H1 (cell line): ENCODE measurements at regions not wholly inside any gene's neighbourhood (a gene's known extent, or its start where the extent isn't known, plus 50 kb on each side); places are given as distances from the start of the nearest gene placed in this dataset.

ENCODE experiments used
- CTCF ChIA-PET: fragments of 300-600 bp; sonication (Branson Sonifier 250); formaldehyde crosslinking; loops from one replicate; lab custom pipeline; 2021; ENCODE audit not compliant: partially characterized antibody; lab: Charles Lee
- POLR2A ChIA-PET: fragments of 300-600 bp; sonication (Branson Sonifier 250); formaldehyde crosslinking; loops from one replicate; lab custom pipeline; 2021; ENCODE audit warnings: inconsistent platforms; ENCODE audit not compliant: partially characterized antibody; lab: Charles Lee
- DNase-seq, 2 experiments: peaks; one replicate each; pipeline versions ENCODE4 v3.0.0 to v3.0.0-alpha.2; 2010 to 2022; ENCODE audit warnings: low spot score in 2 of 2, low read depth in 1 of 2, mixed read lengths in 1 of 2
- FAIRE-seq: peaks from 2 replicates; lab custom pipeline; 2011; peaks lifted over from hg19 to GRCh38; lab: Jason Lieb, UNC
- H2AFZ ChIP-seq: 2 replicates; pipeline ENCODE4 v1.8.1; 2012; ENCODE audit warnings: low read length, inconsistent platforms
- H2AK5ac ChIP-seq: 2 replicates; pipeline ENCODE4 v1.6.1; 2013; ENCODE audit warnings: low read depth, low read length
- H2BK120ac ChIP-seq: replicated peaks from 2 replicates; pipeline ENCODE3; 2013; ENCODE audit warnings: low read depth, low read length, inconsistent platforms
- H2BK12ac ChIP-seq: 2 replicates; pipeline ENCODE4 v1.6.1; 2013; ENCODE audit warnings: low read depth, low read length
- H2BK15ac ChIP-seq: 2 replicates; pipeline ENCODE4 v1.6.1; 2013; ENCODE audit warnings: low read length
- H2BK20ac ChIP-seq: 2 replicates; pipeline ENCODE4 v1.6.1; 2013; ENCODE audit warnings: low read length
- H2BK5ac ChIP-seq: 2 replicates; pipeline ENCODE4 v1.6.1; 2013; ENCODE audit warnings: low read depth, low read length
- H3K14ac ChIP-seq: 2 replicates; pipeline ENCODE4 v1.6.1; 2013; ENCODE audit warnings: inconsistent platforms; ENCODE audit not compliant: insufficient read length
- H3K18ac ChIP-seq: 2 replicates; pipeline ENCODE4 v1.6.1; 2013; ENCODE audit warnings: low read length; ENCODE audit errors: extremely low read depth
- H3K23ac ChIP-seq: 2 replicates; pipeline ENCODE4 v1.6.1; 2013; ENCODE audit warnings: inconsistent platforms; ENCODE audit not compliant: insufficient read length
- H3K23me2 ChIP-seq: 2 replicates; pipeline ENCODE4 v1.6.1; 2013; ENCODE audit warnings: low read depth, low read length
- H3K27ac ChIP-seq: 2 replicates; pipeline ENCODE4 v1.6.1; 2011; ENCODE audit warnings: low read depth, low read length, inconsistent platforms
- H3K27me3 ChIP-seq, 4 experiments: replicated peaks in 1 of 4; 1 replicate in 1 of 4; 2 replicates in 3 of 4; pipeline versions ENCODE4 v1.6.1 to v1.8.1; 2011 to 2013; ENCODE audit warnings: low read length in 3 of 4, mild to moderate bottlenecking in 3 of 4, inconsistent platforms in 2 of 4, mixed read lengths in 2 of 4, moderate library complexity in 1 of 4; ENCODE audit not compliant: control insufficient read depth in 3 of 4, insufficient read depth in 3 of 4; ENCODE audit errors: extremely low read depth in 1 of 4
- H3K36me3 ChIP-seq, 4 experiments: 2 replicates each; pipeline versions ENCODE4 v1.6.1 to v1.8.1; 2011 to 2013; ENCODE audit warnings: mild to moderate bottlenecking in 4 of 4, low read length in 3 of 4, moderate library complexity in 2 of 4, control low read depth in 1 of 4, inconsistent platforms in 1 of 4; ENCODE audit not compliant: insufficient read depth in 4 of 4, control insufficient read depth in 2 of 4
- H3K4ac ChIP-seq: replicated peaks from 2 replicates; pipeline ENCODE3; 2013; ENCODE audit warnings: low read length, low read depth, mixed read lengths, inconsistent platforms; ENCODE audit not compliant: insufficient read length
- H3K4me1 ChIP-seq, 4 experiments: replicated peaks in 1 of 4; 1 replicate in 1 of 4; 2 replicates in 3 of 4; pipeline versions ENCODE4 v1.6.1 to v1.8.1; 2011 to 2013; ENCODE audit warnings: low read length in 3 of 4, inconsistent platforms in 2 of 4, mixed read lengths in 1 of 4; ENCODE audit not compliant: insufficient read depth in 4 of 4, control insufficient read depth in 3 of 4
- H3K4me2 ChIP-seq, 2 experiments: 2 replicates each; pipeline versions ENCODE4 v1.6.1 to v1.8.1; 2011 to 2013; ENCODE audit warnings: low read depth in 2 of 2, low read length in 2 of 2, control low read depth in 1 of 2, inconsistent platforms in 1 of 2, mild to moderate bottlenecking in 1 of 2; ENCODE audit not compliant: insufficient read depth in 1 of 2
- H3K4me3 ChIP-seq, 4 experiments: fragments of 200-600, 300-600 bp in 1 of 4; sonication (generic), shearing (Covaris generic), sonication (Bioruptor Twin) in 1 of 4; 2 replicates each; pipeline versions ENCODE4 v1.5.1 to v1.8.1; 2011 to 2016; ENCODE audit warnings: low read length in 4 of 4, low read depth in 3 of 4, control low read depth in 2 of 4, inconsistent platforms in 2 of 4, mild to moderate bottlenecking in 2 of 4, mixed read lengths in 1 of 4, moderate library complexity in 1 of 4; ENCODE audit not compliant: insufficient read depth in 2 of 4; ENCODE audit errors: extremely low read depth in 1 of 4
- H3K56ac ChIP-seq: replicated peaks from 2 replicates; pipeline ENCODE3; 2013; ENCODE audit warnings: low read depth, mild to moderate bottlenecking, mixed read lengths, low read length, inconsistent platforms; ENCODE audit not compliant: insufficient read length
- H3K79me1 ChIP-seq: 2 replicates; pipeline ENCODE4 v1.6.1; 2013; ENCODE audit warnings: low read depth, low read length, control low read depth
- H3K79me2 ChIP-seq, 2 experiments: 2 replicates each; pipeline versions ENCODE4 v1.6.1 to v1.8.1; 2012 to 2013; ENCODE audit warnings: low read length in 2 of 2, mild to moderate bottlenecking in 2 of 2, inconsistent platforms in 1 of 2; ENCODE audit not compliant: insufficient read depth in 2 of 2, control insufficient read depth in 1 of 2
- H3K9ac ChIP-seq, 4 experiments: replicated peaks in 1 of 4; 1 replicate in 1 of 4; 2 replicates in 3 of 4; pipeline versions ENCODE4 v1.6.1 to v1.8.1; 2011 to 2013; ENCODE audit warnings: low read depth in 3 of 4, low read length in 3 of 4, control low read depth in 2 of 4, mild to moderate bottlenecking in 2 of 4, moderate library complexity in 2 of 4, inconsistent platforms in 1 of 4; ENCODE audit errors: extremely low read depth in 1 of 4
- H3K9me3 ChIP-seq, 2 experiments: 2 replicates each; pipeline versions ENCODE4 v1.6.1 to v1.8.1; 2012 to 2013; ENCODE audit warnings: mild to moderate bottlenecking in 2 of 2, moderate library complexity in 2 of 2, control low read depth in 1 of 2, inconsistent platforms in 1 of 2, low read depth in 1 of 2, low read length in 1 of 2, mixed read lengths in 1 of 2; ENCODE audit not compliant: insufficient read depth in 2 of 2
- H4K20me1 ChIP-seq, 2 experiments: replicated peaks in 1 of 2; 2 replicates each; pipeline versions ENCODE3 to v1.8.1; 2011 to 2013; ENCODE audit warnings: inconsistent platforms in 2 of 2, low read length in 2 of 2, mild to moderate bottlenecking in 1 of 2; ENCODE audit not compliant: insufficient read depth in 2 of 2, control insufficient read depth in 1 of 2
- H4K5ac ChIP-seq: 2 replicates; pipeline ENCODE4 v1.6.1; 2013; ENCODE audit warnings: low read length, low read depth, mixed read lengths, inconsistent platforms; ENCODE audit not compliant: insufficient read length
- H4K8ac ChIP-seq: 2 replicates; pipeline ENCODE4 v1.8.0; 2013; ENCODE audit warnings: mild to moderate bottlenecking, moderate library complexity, low read length, inconsistent platforms; ENCODE audit not compliant: insufficient read depth; ENCODE audit errors: extremely low read depth
- H4K91ac ChIP-seq: replicated peaks from 2 replicates; pipeline ENCODE3; 2013; ENCODE audit warnings: low read length, mixed read lengths, inconsistent platforms; ENCODE audit not compliant: insufficient read length
- CHD1 ChIP-seq: IDR thresholded peaks from 2 replicates; pipeline ENCODE4 v1.6.1; 2012; ENCODE audit warnings: low read depth, low read length, improper control_type of control experiment
- CTCF ChIP-seq, 3 experiments: IDR thresholded peaks; 1 replicate in 2 of 3; 2 replicates in 1 of 3; pipeline versions ENCODE4 v1.5.1 to v1.6.1; 2011; ENCODE audit warnings: low read length in 3 of 3, mild to moderate bottlenecking in 3 of 3, inconsistent platforms in 2 of 3, low read depth in 1 of 3, moderate library complexity in 1 of 3; ENCODE audit not compliant: insufficient read depth in 1 of 3; ENCODE audit errors: control extremely low read depth in 1 of 3
- EGR1 ChIP-seq: IDR thresholded peaks from 2 replicates; pipeline ENCODE4 v1.6.1; 2011; ENCODE audit warnings: low read depth, low read length, borderline replicate concordance
- EZH2 ChIP-seq: fragments of 200-600 bp; sonication (generic); IDR thresholded peaks from 2 replicates; pipeline ENCODE4 v1.7.1; 2012; ENCODE audit warnings: low read depth, mild to moderate bottlenecking, moderate library complexity, low read length, inconsistent platforms; ENCODE audit not compliant: severe bottlenecking
- NANOG ChIP-seq: IDR thresholded peaks from 2 replicates; pipeline ENCODE4 v1.6.1; 2011; ENCODE audit warnings: low read length, low read depth, mild to moderate bottlenecking, inconsistent platforms; ENCODE audit not compliant: insufficient read depth, poor library complexity, severe bottlenecking
- RAD21 ChIP-seq, 2 experiments: IDR thresholded peaks in 1 of 2; conservative IDR thresholded peaks in 1 of 2; 2 replicates each; pipeline ENCODE4 v1.6.1; 2011; ENCODE audit warnings: low read depth in 2 of 2, low read length in 2 of 2, improper control_type of control experiment in 1 of 2, inconsistent platforms in 1 of 2, mild to moderate bottlenecking in 1 of 2, moderate library complexity in 1 of 2
- SIRT6 ChIP-seq: IDR thresholded peaks from one replicate; pipeline ENCODE4 v1.7.1; 2012; ENCODE audit warnings: low read length, inconsistent platforms
- SP4 ChIP-seq: IDR thresholded peaks from 2 replicates; pipeline ENCODE4 v1.6.1; 2012; ENCODE audit warnings: low read length, inconsistent platforms
- ZNF274 ChIP-seq: IDR thresholded peaks from 2 replicates; pipeline ENCODE4 v1.7.0; 2012; ENCODE audit warnings: low read length, borderline replicate concordance; ENCODE audit errors: extremely low read depth
- WGBS, 2 experiments: shearing (Covaris generic) in 1 of 2; methylation state at CpG; one replicate each; pipeline versions ENCODE4 v1.1.6 to v1.1.7; 2013 to 2015; ENCODE audit warnings: low lambda C conversion rate in 2 of 2, mixed read lengths in 2 of 2, inconsistent platforms in 1 of 2, low coverage in 1 of 2, missing lambda C conversion rate in 1 of 2; ENCODE audit not compliant: insufficient replicate concordance in 2 of 2, insufficient coverage in 1 of 2, insufficient read length in 1 of 2; ENCODE audit errors: extremely low coverage in 1 of 2, missing lambda C conversion rate in 1 of 2; 5-methylcytosine and 5-hydroxymethylcytosine counted together

GRCh38 chr4:67282749-67283148 is 262.6 kb downstream of the CENPC start:
- Histone ChIP-seq H2AFZ (no peak overlapping the region), H4K8ac (no peak overlapping the region), H4K20me1 (no peaks in the 10 kb centered on the region), H3K79me2 (no peaks in the 10 kb centered on the region), H3K23ac (no peak overlapping the region), H2BK5ac (no peak overlapping the region), H4K91ac (no peak overlapping the region), H3K36me3 (peaks cover 0 to 6% (median 0%) of the 10 kb centered on the region in 4 experiments; a peak in 1 of 8 replicates), H3K4me1 (no peaks in the 10 kb centered on the region), H4K5ac (no peak overlapping the region), H3K4me3 (no peak overlapping the region), H3K79me1 (no peaks in the 10 kb centered on the region), H3K23me2 (no peaks in the 10 kb centered on the region), H2AK5ac (no peak overlapping the region), H3K4me2 (no peak overlapping the region), H3K27me3 (no peaks in the 10 kb centered on the region), H3K18ac (no peak overlapping the region), H3K14ac (no peak overlapping the region), H3K9ac (no peak overlapping the region), H2BK15ac (no peak overlapping the region), H3K4ac (no peak overlapping the region), H3K9me3 (peaks cover 0 to 23% of the 10 kb centered on the region in 2 experiments; a peak in 2 of 4 replicates), H3K27ac (no peak overlapping the region), H2BK12ac (no peak overlapping the region), H3K56ac (no peak overlapping the region), H2BK20ac (no peak overlapping the region), H2BK120ac (no peak overlapping the region)
- no peak for TF ChIP-seq SIRT6
- no peak for TF ChIP-seq EGR1
- no peak for TF ChIP-seq SP4
- no peak for TF ChIP-seq NANOG
- TF ChIP-seq ZNF274 = no peak
- TF ChIP-seq EZH2 = no peak
- no peak for TF ChIP-seq CHD1
- TF ChIP-seq CTCF (IDR thresholded peaks at IDR 0.05; ENCODE audit: control extremely low read depth in 1 of 3, insufficient read depth in 1 of 3, low read depth in 1 of 3, low read length in 3 of 3) = no peak
- TF ChIP-seq RAD21 (IDR thresholded peaks at IDR 0.05 in 1 of 2, conservative IDR thresholded peaks at IDR 0.05 in 1 of 2; ENCODE audit: low read depth in 2 of 2, low read length in 2 of 2) = no peak
- 99% methylated on average over 13 of the region's 13 CpGs; no CpG with 5 or more reads in 1 of the 2 experiments for WGBS, 2 experiments
- CTCF ChIA-PET = interaction anchor here (0.6 to 1.4 kb wide), 3 partner anchors 9 to 193 kb away, joined by 3 to 5 read pairs (median 3); no protein-coding TSS in a partner anchor
- FAIRE-seq (no peak), DNase-seq (no peak)
- POLR2A ChIA-PET = no interaction called here
